HL-60 (cell line): ENCODE measurements at regions not wholly inside any gene's neighbourhood (a gene's known extent, or its start where the extent isn't known, plus 50 kb on each side); places are given as distances from the start of the nearest gene placed in this dataset.
A peak's percentile ranks its signal among the peaks of the same experiment; 100 is the strongest.

Source experiments
- DNase-seq, 2 experiments: peaks; one replicate each; pipeline ENCODE4 v3.0.0-alpha.2; 2010 to 2020; ENCODE audit warnings: low read depth in 1 of 2, low spot score in 1 of 2
- H3K27ac ChIP-seq: fragments of 250-450 bp; sonication (Bioruptor Pico); replicated peaks from 2 replicates; pipeline ENCODE4 v1.5.1; 2020; ENCODE audit warnings: mild to moderate bottlenecking, moderate library complexity
- H3K27me3 ChIP-seq: fragments of 250-450 bp; sonication (Bioruptor Pico); 2 replicates; pipeline ENCODE4 v1.5.1; 2021; ENCODE audit warnings: mild to moderate bottlenecking, moderate library complexity; ENCODE audit not compliant: insufficient read depth, poor library complexity, severe bottlenecking
- H3K4me3 ChIP-seq: replicated peaks from 2 replicates; pipeline ENCODE4 v1.5.1; 2011; ENCODE audit warnings: mild to moderate bottlenecking, control low read depth, low read length; ENCODE audit not compliant: insufficient read depth
- CTCF ChIP-seq: IDR thresholded peaks from one replicate; pipeline ENCODE4 v1.5.1; 2011; ENCODE audit warnings: low read length, control low read depth, inconsistent platforms; ENCODE audit not compliant: insufficient read depth
- GABPA ChIP-seq: IDR thresholded peaks from 2 replicates; pipeline ENCODE4 v1.6.1; 2012; ENCODE audit warnings: low read depth
- POLR2AphosphoS5 ChIP-seq: IDR thresholded peaks from 2 replicates; pipeline ENCODE4 v1.6.1; 2012; ENCODE audit warnings: low read depth
- REST ChIP-seq: IDR thresholded peaks from 2 replicates; pipeline ENCODE4 v1.6.1; 2012; ENCODE audit warnings: low read depth; ENCODE audit not compliant: insufficient replicate concordance
- SPI1 ChIP-seq: IDR thresholded peaks from 2 replicates; pipeline ENCODE4 v1.6.1; 2012; ENCODE audit warnings: low read depth, mild to moderate bottlenecking, borderline replicate concordance

- Histone ChIP-seq H3K4me3 (no peak overlapping the region), H3K27me3 (no peaks in the 10 kb centered on the region), H3K27ac (no peak overlapping the region)
- TF ChIP-seq REST (no peak), POLR2AphosphoS5 (no peak), SPI1 (no peak), CTCF (no peak), GABPA (no peak)
- no peak for DNase-seq
Measured at GRCh38 chr6:19759117-19759880, 77.9 kb upstream of the ID4 start.

GRCh38 chr6:19761121-19761520 lies 76.0 kb upstream of the ID4 start:
- no peak overlapping the region for H3K4me3 ChIP-seq
- H3K27me3 ChIP-seq: no peaks in the 10 kb centered on the region
- no peak overlapping the region for H3K27ac ChIP-seq
- TF ChIP-seq CTCF (no peak), REST (no peak), SPI1 (no peak), POLR2AphosphoS5 (no peak)
- DNase-seq: no peak

- DNase-seq: peak in 1 of 2 experiments; percentile 13
- H3K27me3 ChIP-seq: no peaks in the 10 kb centered on the region
- H3K4me3 ChIP-seq: no peak overlapping the region
- TF ChIP-seq CTCF (no peak), GABPA (no peak), REST (no peak), SPI1 (no peak), POLR2AphosphoS5 (no peak)
- H3K27ac ChIP-seq: no peak overlapping the region
Measured at GRCh38 chr6:19771753-19772336, 65.3 kb upstream of the ID4 start.
